ENCODE measurements at regions not wholly inside any gene's neighbourhood (a gene's known extent, or its start where the extent isn't known, plus 50 kb on each side); places are given as distances from the start of the nearest gene placed in this dataset.

GRCh38 chr2:155022531-155022930, 324.0 kb downstream of the KCNJ3 start:
- TF ChIP-seq CTCF (conservative IDR thresholded peaks at IDR 0.05) (no peak), ZFX (IDR thresholded peaks at IDR 0.05) (no peak)

Measured in C4-2B (cell line).